ENCODE measurements at regions not wholly inside any gene's neighbourhood (a gene's known extent, or its start where the extent isn't known, plus 50 kb on each side); places are given as distances from the start of the nearest gene placed in this dataset.

DNA sequence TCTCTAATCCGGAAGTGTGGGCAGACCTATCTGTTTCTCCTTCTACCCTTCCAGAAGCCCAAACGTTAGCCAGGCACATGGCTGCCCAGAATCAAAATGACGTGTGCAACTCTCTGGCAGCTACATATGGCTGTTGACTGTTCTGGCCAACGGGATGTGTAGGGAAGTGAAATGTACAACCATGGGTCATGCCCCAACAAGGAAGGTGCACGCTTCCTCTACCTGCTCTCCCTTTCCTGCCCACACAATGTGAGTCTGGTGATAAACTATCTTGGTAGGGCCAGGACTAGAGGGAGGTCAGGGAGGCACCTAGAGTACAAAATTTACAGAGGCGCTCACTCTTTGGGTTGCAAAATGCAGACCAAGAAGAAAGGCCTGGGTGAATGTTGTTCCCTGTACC, 495.9 kb upstream of the PROK2 start:
- TF ChIP-seq POLR2A (IDR thresholded peaks at IDR 0.05; ENCODE audit: low read depth, low read length): no peak
- TF ChIP-seq TAF1 (IDR thresholded peaks at IDR 0.05; ENCODE audit: borderline replicate concordance, low read depth, low read length): no peak
- TF ChIP-seq POLR2AphosphoS5 (IDR thresholded peaks at IDR 0.05; ENCODE audit: low read depth, low read length): no peak
